ENCODE measurements at regions not wholly inside any gene's neighbourhood (a gene's known extent, or its start where the extent isn't known, plus 50 kb on each side); places are given as distances from the start of the nearest gene placed in this dataset.

GRCh38 chr7:156423876-156424275 is 216.7 kb upstream of the RNF32 start:
- TF ChIP-seq CTCF (IDR thresholded peaks at IDR 0.05) (no peak), POLR2A (IDR thresholded peaks at IDR 0.05) (no peak)

Measured in thyroid gland (tissue), 4 donors.